Chondrocyte (in vitro differentiated cells): ENCODE measurements at regions not wholly inside any gene's neighbourhood (a gene's known extent, or its start where the extent isn't known, plus 50 kb on each side); places are given as distances from the start of the nearest gene placed in this dataset.

Experiments
- DNase-seq: peaks from one replicate; pipeline ENCODE4 v3.0.0; 2021; ENCODE audit warnings: mixed read lengths, low spot score
- H3K27ac Mint-ChIP-seq: one replicate; pipeline ENCODE4 v1.8.0; 2021; ENCODE audit warnings: mild to moderate bottlenecking, moderate library complexity, mixed read lengths; ENCODE audit not compliant: unreplicated experiment
- H3K27me3 Mint-ChIP-seq: 2 replicates; pipeline ENCODE4 v1.8.0; 2021; ENCODE audit warnings: low read depth, mixed read lengths
- H3K36me3 Mint-ChIP-seq: 2 replicates; pipeline ENCODE4 v1.8.0; 2021; ENCODE audit warnings: low read depth, mixed read lengths
- H3K4me1 Mint-ChIP-seq: 2 replicates; pipeline ENCODE4 v1.8.0; 2021; ENCODE audit warnings: low read depth, mild to moderate bottlenecking, mixed read lengths
- H3K4me3 Mint-ChIP-seq: one replicate; pipeline ENCODE4 v1.8.0; 2021; ENCODE audit warnings: mild to moderate bottlenecking, moderate library complexity, mixed read lengths; ENCODE audit not compliant: unreplicated experiment
- H3K9me3 Mint-ChIP-seq: 2 replicates; pipeline ENCODE4 v1.8.0; 2021; ENCODE audit warnings: low read depth, mixed read lengths
- CTCF ChIP-seq: fragments of 200-600 bp; sonication (generic); IDR thresholded peaks from 2 replicates; pipeline ENCODE4 v1.5.0; 2021; ENCODE audit warnings: antibody characterized with exemption, mild to moderate bottlenecking, moderate library complexity

- no peaks in the 10 kb centered on the region for H3K9me3 Mint-ChIP-seq
- TF ChIP-seq CTCF, result no peak
- DNase-seq, result no peak
- H3K4me3 Mint-ChIP-seq, result no peak overlapping the region
- H3K4me1 Mint-ChIP-seq, result no peaks in the 10 kb centered on the region
- H3K27ac Mint-ChIP-seq, result no peak overlapping the region
- H3K36me3 Mint-ChIP-seq, result no peaks in the 10 kb centered on the region
- peaks cover 25% of the 10 kb centered on the region for H3K27me3 Mint-ChIP-seq
Measured at GRCh38 chr14:38883127-38883526, 219.9 kb downstream of the SEC23A start.

DNA sequence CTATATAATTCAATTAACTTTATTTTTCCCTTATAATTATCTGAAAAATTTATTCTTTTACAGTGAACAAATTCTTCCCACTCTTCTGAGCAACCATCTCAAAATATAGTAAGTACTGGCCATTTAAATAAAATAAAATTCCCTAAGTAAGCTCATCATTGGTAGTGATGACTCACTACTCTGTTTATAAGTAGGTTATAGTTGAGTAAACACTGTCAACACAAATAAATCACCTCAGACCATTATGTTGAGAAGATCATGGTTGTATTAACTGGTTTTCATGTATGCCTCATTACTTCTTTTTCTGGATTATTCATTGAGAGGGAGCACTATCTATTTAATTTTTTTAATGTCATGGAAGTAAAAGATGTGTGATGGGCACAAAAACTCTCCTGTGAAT, 220.5 kb downstream of the SEC23A start:
- no peak for DNase-seq
- no peaks in the 10 kb centered on the region for H3K4me1 Mint-ChIP-seq

GRCh38 chr14:38880643-38881524, 222.2 kb downstream of the SEC23A start:
- Mint-ChIP-seq H3K9me3 (no peaks in the 10 kb centered on the region), H3K4me1 (no peaks in the 10 kb centered on the region), H3K27me3 (peaks cover 29% of the 10 kb centered on the region), H3K4me3 (no peak overlapping the region), H3K36me3 (no peaks in the 10 kb centered on the region), H3K27ac (no peak overlapping the region)
- DNase-seq, result no peak
- TF ChIP-seq CTCF, result no peak

More for the DNA sequence above, 220.5 kb downstream of the SEC23A start:
- Mint-ChIP-seq H3K4me3 (no peak overlapping the region), H3K9me3 (no peaks in the 10 kb centered on the region), H3K27me3 (peaks cover 24% of the 10 kb centered on the region), H3K27ac (no peak overlapping the region), H3K36me3 (no peaks in the 10 kb centered on the region)
- no peak for TF ChIP-seq CTCF

DNA sequence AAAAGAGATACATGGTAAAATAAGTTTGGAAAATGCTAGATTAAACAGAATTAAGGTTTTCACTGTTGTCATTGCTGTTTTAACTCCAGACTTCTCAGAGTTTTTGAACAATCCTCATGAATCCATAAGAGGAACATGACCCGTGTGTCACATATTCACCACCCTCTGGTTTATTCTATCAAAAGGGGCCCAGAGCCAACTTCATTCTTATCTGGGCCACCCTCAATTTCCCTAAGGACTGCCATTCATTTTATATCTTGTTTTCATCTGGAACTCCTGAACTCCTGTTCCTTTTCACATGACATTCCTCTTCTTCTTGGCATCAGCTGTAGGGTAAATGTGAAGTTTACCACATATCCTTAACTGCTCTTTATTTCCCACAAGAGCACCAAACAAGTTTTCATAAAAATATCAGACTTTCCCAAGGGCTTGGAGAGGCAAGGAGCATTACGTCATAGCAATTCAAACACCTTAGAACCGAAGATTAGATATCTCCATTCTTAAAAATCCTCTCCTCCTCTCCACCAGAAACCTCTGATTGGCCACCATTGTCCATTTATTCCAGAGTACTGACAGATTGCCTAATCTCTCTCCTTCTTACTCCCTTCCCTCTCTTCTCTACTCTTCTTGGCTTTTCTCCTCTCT, 225.2 kb downstream of the SEC23A start:
- H3K4me3 Mint-ChIP-seq, result no peak overlapping the region
- H3K27ac Mint-ChIP-seq, result no peak overlapping the region
- no peak for DNase-seq
- peaks cover 31% of the 10 kb centered on the region for H3K27me3 Mint-ChIP-seq
- no peaks in the 10 kb centered on the region for H3K4me1 Mint-ChIP-seq
- TF ChIP-seq CTCF, result no peak
- no peaks in the 10 kb centered on the region for H3K9me3 Mint-ChIP-seq
- no peaks in the 10 kb centered on the region for H3K36me3 Mint-ChIP-seq

GRCh38 chr14:38874721-38875120, 228.3 kb downstream of the SEC23A start:
- Mint-ChIP-seq H3K4me3 (no peak overlapping the region), H3K4me1 (no peaks in the 10 kb centered on the region), H3K27ac (no peak overlapping the region), H3K36me3 (no peaks in the 10 kb centered on the region), H3K9me3 (no peaks in the 10 kb centered on the region), H3K27me3 (peaks cover 36% of the 10 kb centered on the region)
- TF ChIP-seq CTCF, result no peak
- no peak for DNase-seq
